ENCODE measurements at regions not wholly inside any gene's neighbourhood (a gene's known extent, or its start where the extent isn't known, plus 50 kb on each side); places are given as distances from the start of the nearest gene placed in this dataset.

DNA sequence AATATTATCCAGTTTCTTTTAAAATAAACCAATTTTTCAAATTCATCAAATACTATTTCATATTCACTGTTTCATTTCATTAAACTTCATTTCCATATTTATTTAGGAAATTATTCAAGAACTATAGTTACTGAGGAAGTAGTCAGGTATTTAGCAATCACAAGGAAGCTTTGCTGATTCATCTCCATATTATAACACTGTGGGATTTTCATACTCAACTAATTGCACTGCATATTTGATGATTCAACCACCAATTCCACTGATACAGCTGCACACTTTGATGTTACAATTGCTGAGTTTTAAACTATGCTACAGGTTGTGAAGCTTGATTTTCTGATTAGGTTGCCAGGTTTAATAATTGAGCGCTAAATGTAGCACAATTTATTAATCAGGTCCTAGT is 556.8 kb upstream of the SLITRK1 start:
- Histone ChIP-seq H3K36me3 (no peaks in the 10 kb centered on the region), H3K4me2 (no peak overlapping the region), H3K27me3 (no peaks in the 10 kb centered on the region), H3K9me3 (replicated peaks in 1 of 11) (peaks cover 0 to 11% (median 0%) of the 10 kb centered on the region in 11 experiments; a peak in 7 of 22 replicates), H4K20me1 (no peaks in the 10 kb centered on the region), H3K27ac (no peak overlapping the region), H3K4me1 (0 out of 20 replicates have a peak, but pooled peaks cover 0 to 4% (median 0%) of the 10 kb centered on the region in 10 experiments), H3K4me3 (no peak overlapping the region), H3K9ac (no peak overlapping the region)
- TF ChIP-seq Cebpa-rat (IDR thresholded peaks at IDR 0.05): no peak

GRCh38 chr13:84433024-84433423 is 550.8 kb upstream of the SLITRK1 start:
- H3K4me1 ChIP-seq: no peaks in the 10 kb centered on the region
- no peaks in the 10 kb centered on the region for H4K20me1 ChIP-seq
- H3K9ac ChIP-seq: no peak overlapping the region
- no peaks in the 10 kb centered on the region for H3K36me3 ChIP-seq
- no peak overlapping the region for H3K4me2 ChIP-seq
- no peak for TF ChIP-seq Cebpa-rat (IDR thresholded peaks at IDR 0.05)
- no peaks in the 10 kb centered on the region for H3K27me3 ChIP-seq
- H3K27ac ChIP-seq: no peak overlapping the region
- no peak overlapping the region for H3K4me3 ChIP-seq
- no peaks in the 10 kb centered on the region for H3K9me3 ChIP-seq (replicated peaks in 1 of 11)

GRCh38 chr13:84431646-84432045 is 549.4 kb upstream of the SLITRK1 start:
- Histone ChIP-seq H3K4me1 (no peaks in the 10 kb centered on the region), H4K20me1 (no peaks in the 10 kb centered on the region), H3K27me3 (no peaks in the 10 kb centered on the region), H3K36me3 (no peaks in the 10 kb centered on the region), H3K4me3 (no peak overlapping the region), H3K9ac (no peak overlapping the region), H3K4me2 (no peak overlapping the region), H3K27ac (no peak overlapping the region), H3K9me3 (replicated peaks in 1 of 11) (no peaks in the 10 kb centered on the region)
- no peak for TF ChIP-seq Cebpa-rat (IDR thresholded peaks at IDR 0.05)

- no peaks in the 10 kb centered on the region for H3K9me3 ChIP-seq (replicated peaks in 1 of 11)
- TF ChIP-seq Cebpa-rat (IDR thresholded peaks at IDR 0.05): no peak
- H3K4me2 ChIP-seq: no peak overlapping the region
- no peaks in the 10 kb centered on the region for H3K4me1 ChIP-seq
- no peaks in the 10 kb centered on the region for H3K36me3 ChIP-seq
- no peaks in the 10 kb centered on the region for H4K20me1 ChIP-seq
- no peaks in the 10 kb centered on the region for H3K27me3 ChIP-seq
- no peak overlapping the region for H3K27ac ChIP-seq
- no peak overlapping the region for H3K9ac ChIP-seq
- H3K4me3 ChIP-seq: no peak overlapping the region
Observed at GRCh38 chr13:84430446-84430845, 548.2 kb upstream of the SLITRK1 start.

- H3K4me3 ChIP-seq: no peak overlapping the region
- no peaks in the 10 kb centered on the region for H3K27me3 ChIP-seq
- TF ChIP-seq Cebpa-rat (IDR thresholded peaks at IDR 0.05): no peak
- no peak overlapping the region for H3K4me2 ChIP-seq
- no peaks in the 10 kb centered on the region for H3K36me3 ChIP-seq
- no peaks in the 10 kb centered on the region for H4K20me1 ChIP-seq
- no peaks in the 10 kb centered on the region for H3K4me1 ChIP-seq
- no peaks in the 10 kb centered on the region for H3K9me3 ChIP-seq (replicated peaks in 1 of 11)
- no peak overlapping the region for H3K9ac ChIP-seq
- no peak overlapping the region; a peak in 1 of 22 replicates for H3K27ac ChIP-seq
Observed at GRCh38 chr13:84430015-84430414, 547.7 kb upstream of the SLITRK1 start.

GRCh38 chr13:84418041-84418440 is 535.8 kb upstream of the SLITRK1 start:
- Histone ChIP-seq H3K27ac (no peak overlapping the region), H4K20me1 (no peaks in the 10 kb centered on the region), H3K9me3 (replicated peaks in 1 of 11) (no peaks in the 10 kb centered on the region; a peak in 1 of 22 replicates), H3K9ac (no peak overlapping the region), H3K4me1 (no peaks in the 10 kb centered on the region), H3K4me2 (no peak overlapping the region), H3K4me3 (no peak overlapping the region), H3K36me3 (no peaks in the 10 kb centered on the region), H3K27me3 (no peaks in the 10 kb centered on the region)
- TF ChIP-seq Cebpa-rat (IDR thresholded peaks at IDR 0.05): no peak

GRCh38 chr13:84417416-84417815 is 535.1 kb upstream of the SLITRK1 start:
- TF ChIP-seq Cebpa-rat (IDR thresholded peaks at IDR 0.05): no peak
- H3K9me3 ChIP-seq (replicated peaks in 1 of 11): no peaks in the 10 kb centered on the region; a peak in 1 of 22 replicates
- no peaks in the 10 kb centered on the region for H3K4me1 ChIP-seq
- H3K27me3 ChIP-seq: no peaks in the 10 kb centered on the region
- no peak overlapping the region for H3K4me3 ChIP-seq
- H3K27ac ChIP-seq: no peak overlapping the region
- H4K20me1 ChIP-seq: no peaks in the 10 kb centered on the region
- H3K4me2 ChIP-seq: no peak overlapping the region
- H3K9ac ChIP-seq: no peak overlapping the region
- H3K36me3 ChIP-seq: no peaks in the 10 kb centered on the region

- Histone ChIP-seq H3K36me3 (no peaks in the 10 kb centered on the region), H4K20me1 (no peaks in the 10 kb centered on the region), H3K9ac (no peak overlapping the region), H3K27ac (no peak overlapping the region), H3K4me3 (no peak overlapping the region), H3K9me3 (replicated peaks in 1 of 11) (no peaks in the 10 kb centered on the region), H3K4me1 (no peaks in the 10 kb centered on the region), H3K4me2 (no peak overlapping the region), H3K27me3 (no peaks in the 10 kb centered on the region)
- TF ChIP-seq Cebpa-rat (IDR thresholded peaks at IDR 0.05): no peak
Observed at GRCh38 chr13:84413016-84413415, 530.7 kb upstream of the SLITRK1 start.

DNA sequence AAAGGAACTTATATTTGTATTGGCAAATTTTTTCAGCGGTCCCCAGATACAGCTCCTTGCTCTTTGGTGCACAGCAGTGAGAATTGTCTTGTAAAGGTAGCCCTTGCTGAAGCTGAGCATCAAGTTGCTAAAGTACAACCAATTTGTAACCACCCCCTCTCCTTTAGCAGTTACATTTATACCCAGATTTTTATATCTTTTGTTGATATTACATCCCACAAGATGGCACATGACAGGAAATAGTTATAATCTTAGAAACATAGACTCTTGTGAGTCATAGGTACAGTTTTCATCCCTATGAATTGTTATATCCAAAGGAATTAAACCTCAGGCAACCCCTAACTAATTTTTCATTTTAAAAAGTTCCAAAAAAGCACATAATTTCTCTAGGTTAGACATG is 523.0 kb upstream of the SLITRK1 start:
- Histone ChIP-seq H3K9ac (no peak overlapping the region), H3K4me3 (no peak overlapping the region), H4K20me1 (no peaks in the 10 kb centered on the region), H3K4me1 (no peaks in the 10 kb centered on the region), H3K27ac (no peak overlapping the region), H3K4me2 (no peak overlapping the region), H3K9me3 (replicated peaks in 1 of 11) (no peaks in the 10 kb centered on the region), H3K36me3 (no peaks in the 10 kb centered on the region), H3K27me3 (no peaks in the 10 kb centered on the region)
- no peak for TF ChIP-seq Cebpa-rat (IDR thresholded peaks at IDR 0.05)

- H3K27ac ChIP-seq: no peak overlapping the region
- no peak for TF ChIP-seq Cebpa-rat (IDR thresholded peaks at IDR 0.05)
Observed at GRCh38 chr13:84400706-84401105, 518.4 kb upstream of the SLITRK1 start.

More at GRCh38 chr13:84400706-84401105, 518.4 kb upstream of the SLITRK1 start:
- H3K27me3 ChIP-seq: no peaks in the 10 kb centered on the region
- no peaks in the 10 kb centered on the region for H3K36me3 ChIP-seq
- no peaks in the 10 kb centered on the region for H3K4me1 ChIP-seq
- no peak overlapping the region for H3K4me2 ChIP-seq
- H3K9ac ChIP-seq: no peak overlapping the region
- H3K9me3 ChIP-seq (replicated peaks in 1 of 11): peaks cover 21 to 27% (median 24%) of the 10 kb centered on the region in 11 experiments
- H4K20me1 ChIP-seq: no peaks in the 10 kb centered on the region
- no peak overlapping the region for H3K4me3 ChIP-seq

Data from BLaER1 treated with 17β-estradiol and CSF1 and Interleukin-3, amounts not matched to agents 10 nM and 100 nM (cell line).